GM19238 (cell line): ENCODE measurements at regions not wholly inside any gene's neighbourhood (a gene's known extent, or its start where the extent isn't known, plus 50 kb on each side); places are given as distances from the start of the nearest gene placed in this dataset.

ENCODE experiments used
- DNase-seq: peaks from one replicate; pipeline ENCODE4 v3.0.0; 2011; ENCODE audit warnings: low spot score; ENCODE audit not compliant: insufficient read length

DNA sequence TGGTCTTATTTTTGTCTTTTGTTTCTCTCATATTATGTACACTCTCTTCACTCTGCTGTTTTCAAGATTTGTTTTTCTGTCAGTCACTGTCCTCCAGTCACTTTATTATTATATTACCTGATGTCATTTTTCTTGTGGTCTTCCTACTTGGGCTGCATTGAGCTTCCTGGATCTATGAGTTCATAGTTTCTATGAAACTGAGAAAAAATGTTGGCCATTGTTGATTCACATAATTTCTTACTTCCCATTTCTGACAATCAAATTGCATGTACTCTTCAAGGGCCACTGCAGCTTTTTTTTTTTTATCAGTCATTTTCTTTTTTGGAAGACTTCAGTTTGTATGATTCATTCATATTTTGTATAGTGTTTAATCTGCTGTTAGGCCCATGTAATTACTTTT, 1180.6 kb upstream of the GBE1 start:
- no peak for DNase-seq

DNA sequence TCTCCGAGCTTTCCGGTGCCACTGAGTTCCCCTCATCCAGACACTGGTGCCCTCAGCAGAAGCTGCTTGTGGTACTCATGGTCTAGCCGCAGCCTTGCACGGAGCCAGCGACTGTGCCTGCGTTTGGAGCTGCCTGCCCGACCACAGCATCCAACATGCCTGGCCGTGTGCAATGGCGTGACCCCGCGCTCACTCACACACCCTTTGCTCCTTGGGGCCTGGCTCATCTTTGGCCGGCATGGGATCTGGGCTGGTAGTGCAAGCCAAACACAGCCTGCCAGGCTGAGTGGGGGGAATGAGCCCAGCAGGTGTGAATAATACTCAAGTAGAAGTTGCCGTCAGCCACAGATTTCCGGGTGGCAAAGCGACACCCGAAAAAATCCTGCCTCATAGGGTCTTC, 1178.7 kb upstream of the GBE1 start:
- no peak for DNase-seq

DNA sequence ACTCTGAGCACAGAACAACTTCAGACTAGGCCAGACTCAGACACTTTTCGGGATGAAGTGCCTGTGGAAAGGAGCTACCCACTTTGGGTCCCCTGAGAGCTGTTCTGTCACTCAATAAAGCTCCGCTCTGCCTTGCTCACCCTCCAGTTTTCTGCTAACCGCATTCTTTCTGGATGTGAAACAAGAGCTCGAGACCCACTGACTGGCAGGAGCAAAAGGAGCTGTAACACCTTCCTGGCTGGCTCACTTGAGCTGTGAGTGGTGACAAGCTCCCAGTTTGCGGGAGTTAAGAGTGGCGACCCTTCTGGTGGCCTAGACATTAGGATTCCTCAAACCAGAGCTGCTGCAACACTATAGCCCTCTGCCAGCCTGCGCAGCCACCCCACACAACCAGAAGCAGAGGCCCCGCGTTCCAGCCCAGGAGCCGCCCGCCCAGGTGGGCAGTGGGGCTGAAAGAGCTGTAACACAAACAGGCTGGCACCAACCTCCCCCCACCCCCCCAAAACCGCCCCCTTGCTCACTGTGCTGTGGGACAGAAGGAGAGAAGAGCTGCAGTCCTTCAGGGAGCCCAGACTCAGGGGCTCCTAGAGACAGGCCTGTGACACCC, 1178.1 kb upstream of the GBE1 start:
- DNase-seq, result no peak

DNA sequence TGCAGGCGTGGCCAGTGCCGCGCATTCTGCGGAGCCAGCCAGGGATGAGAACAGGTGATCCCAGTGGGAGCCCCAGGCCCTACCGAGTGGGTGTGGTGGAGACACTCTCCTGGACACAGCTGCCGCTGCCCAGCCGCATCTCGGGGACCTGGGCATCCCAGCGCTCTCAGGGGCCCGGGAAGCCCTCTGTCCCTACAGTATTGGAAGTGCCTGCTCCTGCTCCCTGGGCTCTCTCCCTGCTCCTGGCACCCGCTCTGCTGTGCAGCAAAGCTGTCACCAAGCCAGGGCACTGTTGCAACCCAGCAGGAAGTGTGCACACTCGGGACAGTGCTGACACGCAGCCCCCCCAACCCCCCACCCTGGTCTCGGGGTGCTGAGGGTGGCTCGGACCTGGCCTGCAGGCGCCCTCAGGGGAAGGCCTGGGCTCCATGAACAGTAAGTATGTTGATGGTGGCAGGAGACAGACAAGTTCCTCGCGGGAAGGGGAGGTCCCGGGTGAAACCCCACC, 1177.4 kb upstream of the GBE1 start:
- DNase-seq, result no peak

DNA sequence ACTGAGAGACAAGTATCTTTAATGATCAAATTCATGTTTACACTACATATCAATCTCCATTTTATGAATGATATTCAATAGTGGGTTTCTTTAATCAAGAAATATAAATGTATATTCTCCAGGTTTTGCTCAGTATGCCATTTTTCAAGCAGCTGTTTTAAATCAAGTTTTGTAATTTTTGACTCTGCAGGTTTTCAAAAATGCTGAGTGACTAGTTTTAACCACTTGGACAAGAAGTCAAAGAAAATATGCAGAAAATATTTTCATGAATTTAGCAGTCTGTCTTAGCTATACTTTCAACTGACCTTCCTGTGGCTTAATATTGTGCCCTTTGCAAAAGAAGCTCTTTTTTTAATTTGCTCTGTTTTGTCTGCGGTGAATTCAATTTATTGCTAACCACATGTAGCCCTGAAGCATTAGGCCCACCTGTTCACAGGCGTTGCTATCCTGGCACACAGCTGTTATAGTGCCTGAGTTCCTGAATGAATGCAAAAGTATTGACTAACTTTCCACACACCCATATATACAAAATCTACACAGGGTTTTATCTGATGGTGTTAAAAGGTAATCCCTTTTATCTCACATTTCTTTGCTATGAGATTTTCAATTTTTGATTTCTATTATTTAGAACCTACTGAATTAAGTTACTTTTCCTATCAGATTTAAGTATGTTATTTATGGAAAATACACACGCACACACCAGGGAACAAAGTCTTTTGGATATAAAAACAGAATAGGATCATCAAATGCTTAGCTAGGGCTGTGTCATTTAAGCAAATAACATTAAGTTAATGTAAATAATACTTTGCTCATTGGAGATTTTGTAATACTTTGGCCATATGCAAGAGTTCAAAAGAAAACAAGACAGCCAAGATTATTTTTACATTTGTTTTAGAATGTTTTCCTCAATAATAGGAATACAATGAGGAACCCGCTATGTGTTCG, 1166.1 kb upstream of the GBE1 start:
- DNase-seq, result no peak

DNA sequence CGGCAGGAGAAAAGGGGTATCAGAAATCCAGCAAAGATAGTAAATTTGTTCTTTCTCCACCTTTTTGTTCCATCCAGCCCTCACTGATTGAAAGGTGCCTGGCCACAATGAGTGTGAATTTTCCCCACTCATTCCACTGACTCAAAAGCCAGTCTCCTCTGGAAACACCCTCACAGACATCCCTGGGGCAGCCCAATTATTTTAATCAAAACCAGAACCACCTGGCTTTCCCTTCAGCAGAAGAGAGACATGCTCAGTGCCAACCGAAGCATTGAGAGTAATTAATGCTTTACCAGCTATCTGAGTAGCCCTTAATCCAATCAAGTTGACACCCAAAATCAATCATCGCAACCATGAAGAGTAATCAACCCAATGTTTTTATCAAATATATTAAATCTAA, 1129.6 kb upstream of the GBE1 start:
- DNase-seq, result no peak

DNA sequence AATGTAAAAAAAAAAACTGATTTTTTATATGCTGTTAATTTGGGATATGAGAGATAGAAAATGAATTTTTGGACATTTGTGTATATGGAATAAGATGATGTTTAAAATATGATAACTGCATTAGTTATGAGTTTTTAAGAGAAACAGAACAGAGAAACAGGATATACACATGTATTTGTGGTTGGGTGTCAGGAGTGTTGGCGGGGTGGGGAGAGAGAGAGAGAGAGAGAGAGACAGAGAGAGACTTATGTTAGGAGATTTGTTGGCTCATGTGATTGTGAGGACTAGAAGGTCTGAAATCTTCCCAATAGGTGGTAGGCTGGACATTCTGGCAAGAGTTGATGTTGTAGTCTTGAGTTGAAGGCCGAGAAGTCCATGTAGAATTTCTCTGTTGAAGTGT, 1121.6 kb upstream of the GBE1 start:
- DNase-seq, result no peak

DNA sequence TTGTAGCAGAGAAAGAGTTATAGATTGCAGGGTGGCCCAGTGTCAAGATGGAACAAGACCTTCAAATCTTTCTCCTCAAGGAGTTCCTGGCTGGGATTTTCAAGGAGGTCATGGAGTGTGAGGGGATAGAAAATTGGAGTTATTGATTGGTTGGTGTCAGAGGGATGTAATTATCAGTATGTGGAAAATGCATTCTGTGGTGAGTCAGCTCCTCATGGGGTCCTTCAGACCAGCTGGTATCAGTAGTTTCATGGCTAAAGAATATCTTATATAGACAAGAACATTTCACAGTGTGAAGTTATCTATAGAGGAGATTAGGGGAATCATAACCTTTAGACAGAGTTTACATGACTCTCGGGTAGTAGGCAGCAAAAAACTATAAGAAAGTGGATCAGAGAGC, 1114.0 kb upstream of the GBE1 start:
- DNase-seq, result no peak

DNA sequence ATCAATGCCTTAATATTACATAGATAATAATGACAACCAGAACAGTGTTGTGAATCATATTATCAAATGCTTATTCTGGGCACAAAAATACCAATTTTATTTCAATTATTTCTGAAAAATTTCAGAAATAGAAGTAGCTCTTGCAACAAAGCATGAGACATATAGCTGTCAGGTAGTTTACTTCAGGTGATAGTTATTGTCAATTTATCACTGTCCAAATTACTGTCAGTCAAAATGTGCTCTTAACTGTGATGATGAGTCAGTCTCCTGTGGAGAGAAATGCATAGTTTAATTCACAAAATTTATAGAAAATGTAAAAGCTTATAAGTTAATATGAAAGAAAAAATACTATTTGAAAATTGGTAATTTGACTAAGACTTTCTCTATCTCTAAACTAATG, 1078.4 kb upstream of the GBE1 start:
- no peak for DNase-seq

DNA sequence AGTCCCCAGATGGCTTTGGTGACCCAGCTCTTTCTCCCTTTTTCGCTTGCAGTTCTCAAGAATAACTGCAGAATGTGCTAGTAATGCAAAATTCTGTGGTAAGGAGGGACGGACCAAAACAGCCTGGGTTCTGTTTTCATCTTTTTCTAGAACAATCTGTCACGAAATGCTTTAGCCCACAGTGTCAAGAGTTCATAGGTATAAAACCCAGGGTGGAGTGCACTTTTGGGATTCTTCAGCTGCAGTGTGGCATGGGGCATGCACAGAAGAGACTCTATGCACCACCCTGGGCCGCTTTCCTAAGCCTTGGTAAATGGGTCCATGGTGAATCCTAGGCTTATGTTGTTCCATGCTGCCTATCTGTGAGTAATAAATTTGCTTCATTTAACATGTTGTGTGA, 1072.7 kb upstream of the GBE1 start:
- DNase-seq, result no peak

DNA sequence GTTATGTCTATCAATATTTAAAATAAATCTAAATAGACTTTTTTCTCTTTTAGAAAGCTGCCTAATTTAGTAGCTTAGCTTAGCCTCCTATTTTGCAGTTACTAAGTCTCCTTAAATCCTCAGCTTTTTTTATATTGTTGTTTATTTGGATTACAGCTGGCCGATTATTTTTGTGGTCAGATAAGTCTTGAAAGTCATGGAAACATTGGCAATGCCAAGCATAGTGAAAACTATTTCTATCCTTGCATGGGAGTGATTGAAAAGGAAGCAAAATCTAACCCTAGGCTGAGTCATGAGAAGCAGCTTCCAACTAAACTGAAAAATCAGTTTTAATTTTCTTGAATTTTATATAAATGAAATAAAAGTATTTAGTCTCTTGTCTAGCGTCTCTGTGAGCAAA, 1063.0 kb upstream of the GBE1 start:
- no peak for DNase-seq

DNA sequence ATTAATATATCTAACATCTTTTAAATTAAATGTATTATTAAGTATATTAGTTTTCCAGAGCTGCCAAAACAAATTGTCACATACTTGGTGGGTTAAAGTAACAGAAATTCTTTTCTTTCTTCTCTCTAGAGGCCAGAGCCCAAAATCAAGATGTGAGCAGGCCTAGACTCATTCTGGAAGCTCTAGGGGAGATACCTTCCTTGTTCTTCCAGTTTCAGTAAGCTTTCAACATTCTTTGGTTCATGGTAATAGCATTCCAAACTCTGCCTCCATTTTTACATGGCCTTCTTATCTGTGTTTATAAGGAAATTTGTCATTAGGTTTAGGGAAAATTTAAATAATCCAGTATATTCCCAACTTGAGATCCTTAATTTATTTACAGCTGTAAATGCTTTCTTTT, 1054.6 kb upstream of the GBE1 start:
- no peak for DNase-seq

DNA sequence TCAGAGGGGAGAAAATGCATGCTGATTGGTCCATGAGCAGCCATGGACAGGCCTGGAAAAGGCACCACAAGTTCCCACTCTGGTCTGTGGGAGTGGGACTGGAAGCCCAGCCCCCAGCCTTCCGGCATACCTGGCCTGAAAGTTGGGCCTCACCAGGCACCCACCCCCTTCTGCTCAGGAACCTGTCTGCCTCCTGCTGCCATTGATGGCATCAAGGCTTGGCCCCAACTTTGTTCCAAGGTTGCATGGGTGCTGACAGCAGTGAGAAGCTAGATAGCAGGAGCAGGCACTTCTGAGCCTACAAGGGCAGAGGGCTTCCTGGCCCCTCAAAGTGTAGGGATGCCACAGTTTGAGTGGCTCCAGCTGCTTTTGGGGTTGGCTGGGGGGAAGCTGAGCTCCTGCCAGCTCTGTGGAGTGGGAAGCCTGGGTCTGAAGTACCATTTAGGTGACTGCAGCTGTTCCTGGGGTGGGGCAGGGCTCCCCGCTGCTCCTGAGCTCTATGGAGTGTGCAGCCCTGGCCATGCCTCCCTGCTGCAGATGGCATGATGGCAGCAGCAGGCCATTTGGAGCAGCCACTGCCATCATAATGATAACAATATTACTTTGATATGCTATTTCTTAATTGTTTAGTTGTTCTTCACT, 1054.1 kb upstream of the GBE1 start:
- no peak for DNase-seq

DNA sequence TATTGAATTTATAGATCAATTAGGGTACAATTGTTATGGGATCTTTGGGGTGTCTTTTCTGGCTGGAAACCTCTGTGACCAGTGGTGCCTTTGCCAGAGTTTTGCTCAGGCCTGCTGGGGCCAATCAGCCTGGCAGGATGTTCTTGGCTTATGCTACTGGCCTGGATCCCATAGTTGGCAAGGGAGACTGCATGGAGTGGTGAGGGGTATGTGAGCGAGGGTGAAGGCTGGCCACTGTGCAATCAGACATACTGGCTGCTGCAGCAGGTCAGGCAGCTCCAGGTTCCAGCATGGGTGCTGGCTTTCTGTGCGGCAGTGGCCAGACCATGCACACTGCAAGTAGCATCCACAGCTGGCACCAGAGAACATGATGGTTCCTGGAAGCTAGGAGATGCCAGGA, 1053.2 kb upstream of the GBE1 start:
- DNase-seq, result no peak

DNA sequence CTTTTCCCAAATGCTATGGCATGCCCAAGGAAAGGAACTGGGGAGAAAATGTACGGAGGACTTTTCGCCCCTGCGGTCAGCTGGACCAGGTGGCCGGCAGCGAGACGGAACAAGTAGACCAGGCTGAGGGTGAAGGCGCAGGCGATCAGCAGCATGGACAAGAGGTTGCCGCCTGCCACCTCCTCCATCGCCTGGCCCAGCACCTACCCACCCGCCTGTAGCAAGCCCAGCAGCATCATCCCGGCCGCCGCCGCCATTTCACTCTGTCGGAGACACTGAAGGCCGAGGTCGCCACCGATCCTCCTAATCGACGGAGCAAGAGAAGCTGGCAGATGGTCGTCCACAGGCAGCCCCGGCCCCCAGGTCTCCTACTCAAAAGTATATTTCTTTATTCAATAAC, 1046.3 kb upstream of the GBE1 start:
- no peak for DNase-seq

DNA sequence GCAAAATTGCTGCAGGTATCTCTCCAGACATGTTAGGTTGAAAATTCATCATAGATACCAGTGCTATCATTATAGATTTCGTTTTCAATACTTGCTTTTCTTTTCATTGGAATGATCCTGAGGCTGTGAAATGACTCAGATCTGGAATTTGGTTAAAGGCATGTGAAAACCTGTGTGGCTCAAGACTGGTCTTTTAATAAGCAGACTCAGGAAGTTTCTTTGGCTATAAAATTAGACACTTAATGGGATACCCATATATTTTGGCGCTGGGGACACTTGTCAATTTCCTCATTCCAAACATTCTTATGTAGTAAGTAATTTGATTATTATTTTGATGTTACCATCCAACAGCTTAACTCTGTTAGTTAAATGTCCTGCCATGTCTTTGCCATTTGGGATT, 1041.1 kb upstream of the GBE1 start:
- no peak for DNase-seq

DNA sequence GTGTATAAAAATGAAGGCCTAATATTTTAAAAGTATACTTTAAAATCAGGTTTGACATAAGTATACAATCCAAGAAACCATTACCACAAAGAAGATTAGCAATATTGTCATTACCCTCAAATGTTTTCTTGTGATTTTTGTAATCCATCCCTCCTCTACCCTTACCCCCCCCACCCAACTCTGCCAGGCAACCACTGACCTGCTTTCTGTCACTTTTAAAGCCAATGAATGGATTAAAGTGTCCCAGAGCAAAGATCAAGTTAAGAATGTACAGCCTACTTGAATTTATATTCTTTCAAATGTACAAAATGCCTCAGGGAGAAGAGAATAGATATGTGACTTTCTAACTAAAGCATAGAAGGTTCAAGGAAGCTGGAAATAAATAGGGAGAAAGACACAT, 1038.8 kb upstream of the GBE1 start:
- DNase-seq, result no peak

DNA sequence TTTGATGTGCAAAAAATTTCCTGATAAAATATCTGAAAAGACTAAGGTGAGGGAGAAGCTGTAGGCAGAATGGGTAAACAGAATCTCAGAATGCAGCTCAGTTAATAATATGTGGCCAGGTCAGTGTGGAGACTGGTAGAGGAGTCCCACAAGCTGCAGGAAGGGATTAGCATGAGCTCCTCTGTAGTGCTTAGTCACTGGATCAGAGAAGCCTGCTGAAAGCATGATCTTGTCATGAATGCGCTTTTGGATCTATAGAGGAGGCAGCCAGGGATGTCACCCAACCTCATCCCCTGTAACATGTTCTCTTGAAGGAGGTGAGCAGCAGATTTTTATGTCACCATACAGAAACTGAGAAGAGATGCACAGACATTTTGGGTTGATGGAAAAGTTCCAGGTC, 1035.3 kb upstream of the GBE1 start:
- DNase-seq, result no peak

DNA sequence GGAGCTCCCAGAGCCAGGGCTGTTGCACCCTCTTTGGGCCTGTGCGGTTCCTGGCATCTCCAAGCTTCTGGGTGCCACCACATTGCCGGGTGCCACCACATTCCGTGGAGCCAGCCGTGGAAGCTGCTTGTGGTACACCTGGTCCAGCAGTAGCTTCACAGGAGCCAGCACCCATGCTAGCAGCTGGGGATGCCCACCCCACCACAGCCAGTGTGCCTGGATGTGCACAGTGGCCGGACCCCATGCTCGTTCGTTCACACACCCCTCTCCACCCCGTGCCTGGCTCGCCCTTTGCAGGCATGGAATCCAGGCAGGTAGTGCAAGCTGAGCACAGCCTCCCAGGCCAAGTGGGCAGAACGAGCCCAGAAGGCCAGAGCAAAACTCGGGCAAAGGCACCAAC, 1029.8 kb upstream of the GBE1 start:
- DNase-seq, result no peak

DNA sequence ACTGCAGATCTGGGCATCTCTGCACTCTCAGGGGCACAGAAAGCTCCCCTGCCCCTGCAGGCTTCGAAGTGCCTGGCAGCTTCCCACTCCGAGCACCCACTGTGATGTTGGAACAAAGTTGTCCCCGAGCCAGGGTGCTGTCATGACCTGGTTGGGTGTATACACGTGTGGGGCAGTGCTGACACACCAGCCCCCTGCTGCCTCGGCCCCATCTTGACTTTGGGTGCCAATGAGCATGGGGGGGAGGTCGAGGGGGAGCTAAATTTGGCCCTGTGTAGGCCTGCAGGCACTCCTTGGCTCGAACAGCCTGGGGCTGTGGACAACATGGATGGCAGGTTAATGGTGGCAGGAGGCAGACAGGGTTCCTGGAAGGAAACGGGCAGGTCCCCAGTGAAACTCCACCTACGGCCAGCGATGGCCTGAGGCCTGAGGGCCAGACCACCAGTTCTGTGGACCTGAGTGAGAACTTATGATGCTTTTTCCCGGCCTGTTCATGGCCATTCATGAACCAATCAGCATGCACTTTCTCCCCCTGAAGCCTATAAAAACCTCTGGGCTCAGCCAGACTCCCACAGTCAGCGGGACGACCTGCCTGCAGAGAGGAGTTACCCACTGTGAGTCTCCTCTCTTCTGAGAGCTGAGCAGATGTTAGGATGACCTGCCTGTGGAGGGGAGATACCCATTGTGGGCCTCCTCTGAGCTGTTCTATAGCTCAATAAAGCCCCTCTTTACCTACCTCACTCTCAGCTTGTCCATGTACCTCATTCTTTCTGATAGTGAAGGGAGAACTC, 1029.1 kb upstream of the GBE1 start:
- DNase-seq, result no peak

DNA sequence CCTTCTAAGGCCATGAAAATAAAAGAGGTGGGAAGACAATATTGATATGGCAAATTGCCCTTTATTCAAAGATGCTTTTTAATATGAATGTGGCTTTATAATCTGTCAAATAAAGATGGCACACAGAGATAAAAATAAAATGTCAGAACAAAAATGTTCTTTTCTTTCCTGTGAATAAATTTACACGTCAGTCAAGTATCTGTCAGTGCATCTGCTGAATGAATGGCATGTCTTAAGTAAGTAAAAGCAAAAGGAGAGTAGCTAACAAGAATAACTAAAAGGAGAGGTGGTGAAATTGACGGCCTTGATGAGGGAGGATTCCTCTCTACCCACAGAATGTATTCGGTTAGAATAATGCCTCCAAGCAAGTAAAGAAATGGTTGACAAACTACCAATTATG, 1021.7 kb upstream of the GBE1 start:
- no peak for DNase-seq

DNA sequence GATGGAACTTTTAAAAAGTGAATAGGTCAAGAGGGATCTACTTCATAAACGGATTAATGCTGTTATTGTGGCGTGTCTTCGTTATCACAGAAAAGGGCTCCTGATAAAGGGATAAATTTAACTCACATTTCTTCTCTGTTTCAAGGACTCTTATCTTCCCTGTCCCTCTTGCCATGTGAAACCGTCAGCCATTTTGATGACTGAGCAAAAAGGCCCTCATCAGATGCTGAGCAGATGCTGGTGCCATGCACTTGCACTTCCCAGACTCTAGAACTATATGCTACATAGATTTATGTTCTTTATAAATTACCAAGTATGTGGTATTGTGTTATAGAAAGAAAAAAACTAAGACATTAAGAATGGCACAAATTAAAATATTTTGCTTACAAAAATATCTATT, 1011.8 kb upstream of the GBE1 start:
- DNase-seq, result no peak
